GM12891 (cell line): ENCODE measurements at regions not wholly inside any gene's neighbourhood (a gene's known extent, or its start where the extent isn't known, plus 50 kb on each side); places are given as distances from the start of the nearest gene placed in this dataset.

ENCODE experiments used
- POLR2A ChIP-seq: IDR thresholded peaks from 2 replicates; pipeline ENCODE4 v1.6.1; 2011; ENCODE audit warnings: low read depth, low read length, control low read depth
- POLR2AphosphoS5 ChIP-seq: IDR thresholded peaks from 2 replicates; pipeline ENCODE4 v1.6.1; 2011; ENCODE audit warnings: low read depth, low read length, control low read depth
- POU2F2 ChIP-seq: IDR thresholded peaks from 2 replicates; pipeline ENCODE4 v1.6.1; 2011; ENCODE audit warnings: low read depth, mild to moderate bottlenecking, control low read depth, low read length, moderate library complexity
- SPI1 ChIP-seq: IDR thresholded peaks from 2 replicates; pipeline ENCODE4 v1.6.1; 2011; ENCODE audit warnings: low read depth, low read length, control low read depth
- TAF1 ChIP-seq: IDR thresholded peaks from 2 replicates; pipeline ENCODE4 v1.6.1; 2011; ENCODE audit warnings: low read depth, low read length, control low read depth

DNA sequence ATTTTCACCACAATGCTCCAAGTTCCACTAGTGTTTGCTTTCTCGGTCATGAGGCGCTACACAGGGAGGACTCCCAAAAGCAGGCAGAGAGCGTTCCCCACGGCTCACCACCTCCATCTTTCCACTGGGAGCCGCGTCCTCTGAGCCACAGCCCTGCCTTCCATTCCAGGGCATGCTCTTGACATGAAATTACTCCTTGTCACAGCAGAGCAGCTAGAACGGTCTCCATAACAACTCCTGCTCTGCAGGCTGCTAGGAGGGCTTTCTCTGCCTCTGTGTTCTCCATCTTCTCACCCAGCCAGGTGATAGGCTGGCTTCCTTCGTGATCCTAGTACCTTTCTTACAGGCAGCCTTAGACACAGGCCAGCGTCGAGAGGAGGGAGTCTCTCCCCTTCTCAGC, 171.8 kb upstream of the UBL3 start:
- TF ChIP-seq POLR2A (no peak), POLR2AphosphoS5 (no peak), SPI1 (no peak), TAF1 (no peak), POU2F2 (no peak)
